AG09319 (cell line): ENCODE measurements at regions not wholly inside any gene's neighbourhood (a gene's known extent, or its start where the extent isn't known, plus 50 kb on each side); places are given as distances from the start of the nearest gene placed in this dataset.
"Not testable (repeated sequence)": the region's sequence is repeated elsewhere in the genome, so short reads cannot be mapped to it uniquely, and the experiment has no call there.

Experiments used
- DNase-seq: peaks from one replicate; pipeline ENCODE4 v3.0.0-alpha.2; 2010; ENCODE audit warnings: low read depth; ENCODE audit errors: extremely low read depth
- TF ChIP-seq, protein P1 (sequence below): IDR thresholded peaks from 2 replicates; pipeline ENCODE4 v1.5.1; 2011; ENCODE audit warnings: low read depth, mild to moderate bottlenecking, inconsistent platforms, low read length, moderate library complexity

DNA sequence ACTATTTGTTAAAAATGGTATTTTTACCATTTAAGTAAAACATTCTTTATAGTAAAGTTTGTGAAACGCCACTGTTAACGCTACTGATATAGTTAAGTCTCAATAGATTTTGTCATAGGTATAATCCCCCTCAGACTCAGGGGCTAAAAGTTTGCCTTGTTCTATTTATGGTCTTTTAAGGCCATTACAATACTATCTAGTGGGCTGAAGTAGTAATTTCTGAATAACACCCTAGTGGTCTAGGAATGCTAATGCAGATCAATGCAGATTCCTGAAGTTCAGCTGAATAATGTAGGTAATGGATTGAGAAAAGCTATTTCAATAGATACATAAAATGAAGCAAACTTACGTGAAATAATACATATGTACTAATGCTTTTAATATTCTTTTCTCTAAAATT, 989.3 kb upstream of the NOVA1 start:
- TF ChIP-seq, protein P1, sequence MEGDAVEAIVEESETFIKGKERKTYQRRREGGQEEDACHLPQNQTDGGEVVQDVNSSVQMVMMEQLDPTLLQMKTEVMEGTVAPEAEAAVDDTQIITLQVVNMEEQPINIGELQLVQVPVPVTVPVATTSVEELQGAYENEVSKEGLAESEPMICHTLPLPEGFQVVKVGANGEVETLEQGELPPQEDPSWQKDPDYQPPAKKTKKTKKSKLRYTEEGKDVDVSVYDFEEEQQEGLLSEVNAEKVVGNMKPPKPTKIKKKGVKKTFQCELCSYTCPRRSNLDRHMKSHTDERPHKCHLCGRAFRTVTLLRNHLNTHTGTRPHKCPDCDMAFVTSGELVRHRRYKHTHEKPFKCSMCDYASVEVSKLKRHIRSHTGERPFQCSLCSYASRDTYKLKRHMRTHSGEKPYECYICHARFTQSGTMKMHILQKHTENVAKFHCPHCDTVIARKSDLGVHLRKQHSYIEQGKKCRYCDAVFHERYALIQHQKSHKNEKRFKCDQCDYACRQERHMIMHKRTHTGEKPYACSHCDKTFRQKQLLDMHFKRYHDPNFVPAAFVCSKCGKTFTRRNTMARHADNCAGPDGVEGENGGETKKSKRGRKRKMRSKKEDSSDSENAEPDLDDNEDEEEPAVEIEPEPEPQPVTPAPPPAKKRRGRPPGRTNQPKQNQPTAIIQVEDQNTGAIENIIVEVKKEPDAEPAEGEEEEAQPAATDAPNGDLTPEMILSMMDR: no peak
- DNase-seq: no peak

- DNase-seq: no peak
- TF ChIP-seq, protein P1: no peak
Measured at GRCh38 chr14:27605282-27605681, 1007.4 kb upstream of the NOVA1 start.

- TF ChIP-seq, protein P1: no peak
- no peak for DNase-seq
Measured at GRCh38 chr14:27608377-27608776, 1010.5 kb upstream of the NOVA1 start.

GRCh38 chr14:27612121-27612520, 1014.3 kb upstream of the NOVA1 start:
- no peak for DNase-seq
- TF ChIP-seq, protein P1: no peak

DNA sequence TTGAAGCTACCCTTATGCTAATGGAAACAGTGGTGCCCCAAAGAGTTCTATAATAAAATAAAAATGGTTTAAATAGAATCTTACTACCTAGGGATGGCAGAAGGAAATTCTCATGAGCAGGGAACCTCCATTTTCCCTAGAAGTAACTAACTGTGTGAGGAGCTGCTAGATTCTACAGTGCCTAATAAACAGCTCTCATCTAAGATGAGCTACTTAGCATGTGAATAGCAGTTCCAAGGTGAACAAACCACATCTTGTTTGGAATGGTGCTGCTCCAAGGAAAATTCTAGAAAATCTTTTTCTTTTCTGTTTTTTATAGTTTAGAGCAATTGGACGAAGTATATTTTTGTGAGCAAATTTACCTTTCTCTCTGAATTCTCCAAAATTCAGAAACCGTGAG, 1015.3 kb upstream of the NOVA1 start:
- TF ChIP-seq, protein P1: no peak
- DNase-seq: no peak

DNA sequence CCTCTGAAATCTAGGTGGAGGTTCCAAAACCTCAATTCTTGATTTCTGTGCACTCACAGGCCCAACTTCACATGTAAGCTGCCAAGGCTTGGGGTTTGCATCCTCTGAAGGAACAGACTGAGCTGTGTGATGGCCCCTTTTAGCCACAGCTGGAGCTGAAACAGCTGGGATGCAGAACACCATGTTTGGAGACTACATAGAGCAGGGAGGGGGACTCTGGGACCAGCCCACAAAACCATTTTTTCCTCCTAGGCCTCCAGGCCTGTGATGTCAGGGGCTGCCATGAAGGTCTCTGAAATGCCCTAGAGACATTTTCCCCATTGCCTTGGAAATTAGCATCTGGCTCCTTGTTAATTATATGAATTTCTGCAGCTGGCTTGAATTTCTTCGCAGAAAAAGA, 1025.9 kb upstream of the NOVA1 start:
- no peak for DNase-seq
- TF ChIP-seq, protein P1: no peak

DNA sequence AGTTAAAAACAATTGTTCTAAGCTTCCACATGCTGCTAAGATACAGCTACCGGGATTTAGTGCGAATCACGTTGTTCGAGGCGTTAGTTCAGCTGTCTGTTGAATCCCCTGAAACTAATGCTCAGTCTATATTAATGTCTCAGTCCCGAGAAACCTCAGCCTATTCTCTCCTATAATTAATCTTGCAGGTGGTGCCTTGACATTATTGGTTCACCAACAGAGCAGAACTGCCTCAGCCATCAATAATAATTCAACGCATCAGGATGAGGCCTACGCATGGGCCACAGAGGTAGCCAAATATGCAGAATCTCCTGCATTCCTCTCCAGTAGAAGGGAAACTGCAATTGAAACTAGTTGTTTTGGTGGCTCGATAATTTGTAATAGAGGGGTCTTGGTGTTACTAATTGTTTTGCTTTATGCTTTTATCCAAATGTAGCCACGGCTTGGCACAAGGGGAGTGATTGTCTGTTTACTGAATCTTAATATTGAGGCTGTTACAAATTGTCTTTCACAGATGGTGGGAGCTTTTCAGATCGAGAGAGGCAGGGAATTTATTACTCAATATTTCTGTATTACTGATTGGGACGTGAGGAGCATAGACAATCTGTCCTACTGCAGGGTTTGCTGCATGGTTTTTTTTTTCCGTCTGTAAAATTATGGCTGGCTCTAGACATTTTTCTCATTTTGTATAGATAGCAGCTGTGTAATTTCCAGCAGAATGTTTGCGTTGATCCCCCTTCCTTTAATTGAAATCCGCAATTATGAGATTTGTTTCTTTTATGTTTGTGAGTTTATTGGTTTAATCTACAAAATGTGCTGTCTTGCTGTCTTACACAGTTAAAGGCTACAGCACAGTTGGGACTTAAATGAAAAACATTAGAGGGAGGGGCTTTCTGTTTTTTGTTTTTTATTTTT, 1036.5 kb upstream of the NOVA1 start:
- no peak for DNase-seq
- TF ChIP-seq, protein P1: no peak

GRCh38 chr14:27640688-27641087, 1042.9 kb upstream of the NOVA1 start:
- DNase-seq: not testable (repeated sequence)
